H9 (cell line): ENCODE measurements at regions not wholly inside any gene's neighbourhood (a gene's known extent, or its start where the extent isn't known, plus 50 kb on each side); places are given as distances from the start of the nearest gene placed in this dataset.

ENCODE experiments used
- DNase-seq: peaks from one replicate; pipeline ENCODE4 v3.0.0-alpha.2; 2017
- H2AFZ ChIP-seq: one replicate; pipeline ENCODE4 v1.6.1; 2013; ENCODE audit warnings: mild to moderate bottlenecking, low read length, control low read depth, moderate library complexity
- H2AK5ac ChIP-seq: 2 replicates; pipeline ENCODE4 v1.6.1; 2013; ENCODE audit warnings: low read length, control low read depth, mixed read lengths; ENCODE audit not compliant: insufficient read length
- H2BK120ac ChIP-seq: one replicate; pipeline ENCODE4 v1.6.1; 2013; ENCODE audit warnings: low read depth, mild to moderate bottlenecking, low read length, control low read depth, inconsistent platforms; ENCODE audit not compliant: poor library complexity, severe bottlenecking
- H2BK12ac ChIP-seq: 2 replicates; pipeline ENCODE4 v1.6.1; 2013; ENCODE audit warnings: low read length, control low read depth, mixed read lengths, low read depth; ENCODE audit not compliant: insufficient read length
- H2BK15ac ChIP-seq: 2 replicates; pipeline ENCODE4 v1.6.1; 2013; ENCODE audit warnings: low read depth, low read length, control low read depth
- H2BK20ac ChIP-seq: one replicate; pipeline ENCODE4 v1.6.1; 2013; ENCODE audit warnings: low read depth, mild to moderate bottlenecking, low read length, control low read depth, inconsistent platforms; ENCODE audit not compliant: poor library complexity, severe bottlenecking
- H2BK5ac ChIP-seq: 2 replicates; pipeline ENCODE4 v1.6.1; 2013; ENCODE audit warnings: low read length, control low read depth, mixed read lengths; ENCODE audit not compliant: insufficient read length
- H3K14ac ChIP-seq: 2 replicates; pipeline ENCODE4 v1.6.1; 2013; ENCODE audit warnings: low read length, control low read depth; ENCODE audit not compliant: insufficient read depth
- H3K18ac ChIP-seq: 2 replicates; pipeline ENCODE4 v1.6.1; 2013; ENCODE audit warnings: low read depth, mild to moderate bottlenecking, mixed read lengths, low read length, control low read depth; ENCODE audit not compliant: insufficient read length
- H3K23ac ChIP-seq: 2 replicates; pipeline ENCODE4 v1.6.1; 2013; ENCODE audit warnings: low read length, control low read depth, mixed read lengths, low read depth; ENCODE audit not compliant: insufficient read length
- H3K23me2 ChIP-seq: 2 replicates; pipeline ENCODE4 v1.6.1; 2013; ENCODE audit warnings: low read depth, mild to moderate bottlenecking, mixed read lengths, low read length, control low read depth; ENCODE audit not compliant: insufficient read length, poor library complexity, severe bottlenecking
- H3K27ac ChIP-seq: 2 replicates; pipeline ENCODE4 v1.5.1; 2013; ENCODE audit warnings: low read length, control low read depth, mixed read lengths, low read depth; ENCODE audit not compliant: insufficient read length
- H3K27me3 ChIP-seq: 2 replicates; pipeline ENCODE4 v1.6.1; 2013; ENCODE audit warnings: low read length, control low read depth, inconsistent platforms; ENCODE audit not compliant: insufficient read depth
- H3K4ac ChIP-seq: 2 replicates; pipeline ENCODE4 v1.6.1; 2013; ENCODE audit warnings: low read depth, mild to moderate bottlenecking, control low read depth, inconsistent platforms, low read length, moderate library complexity
- H3K4me1 ChIP-seq: 2 replicates; pipeline ENCODE4 v1.6.1; 2013; ENCODE audit warnings: low read length, control low read depth, inconsistent platforms; ENCODE audit not compliant: insufficient read depth
- H3K4me2 ChIP-seq: 2 replicates; pipeline ENCODE4 v1.6.1; 2013; ENCODE audit warnings: low read length, control low read depth, mixed read lengths; ENCODE audit not compliant: insufficient read length, insufficient read depth
- H3K56ac ChIP-seq: 2 replicates; pipeline ENCODE4 v1.6.1; 2013; ENCODE audit warnings: low read depth, mild to moderate bottlenecking, mixed read lengths, low read length, control low read depth; ENCODE audit not compliant: insufficient read length
- H3K79me1 ChIP-seq: 2 replicates; pipeline ENCODE4 v1.6.1; 2013; ENCODE audit warnings: low read depth, mild to moderate bottlenecking, moderate library complexity, low read length, control low read depth, inconsistent platforms; ENCODE audit not compliant: insufficient read depth, poor library complexity, severe bottlenecking
- H3K79me2 ChIP-seq: 2 replicates; pipeline ENCODE4 v1.6.1; 2013; ENCODE audit warnings: low read length, control low read depth, inconsistent platforms; ENCODE audit not compliant: insufficient read depth
- H3K9ac ChIP-seq: 2 replicates; pipeline ENCODE4 v1.6.1; 2013; ENCODE audit warnings: low read length, control low read depth, mixed read lengths; ENCODE audit not compliant: insufficient read length; ENCODE audit errors: extremely low read depth
- H3K9me3 ChIP-seq: one replicate; pipeline ENCODE4 v1.6.1; 2013; ENCODE audit warnings: low read depth, low read length, inconsistent platforms; ENCODE audit not compliant: control insufficient read depth
- H3T11ph ChIP-seq: one replicate; pipeline ENCODE4 v1.6.1; 2013; ENCODE audit warnings: mild to moderate bottlenecking, low read length, control low read depth, inconsistent platforms
- H4K20me1 ChIP-seq: one replicate; pipeline ENCODE4 v1.6.1; 2013; ENCODE audit not compliant: control insufficient read depth, insufficient read length, insufficient read depth
- H4K5ac ChIP-seq: 2 replicates; pipeline ENCODE4 v1.6.1; 2013; ENCODE audit warnings: low read depth, mild to moderate bottlenecking, mixed read lengths, low read length, control low read depth; ENCODE audit not compliant: insufficient read length
- H4K8ac ChIP-seq: replicated peaks from 2 replicates; pipeline ENCODE4 v1.6.1; 2013; ENCODE audit warnings: low read length, control low read depth, mixed read lengths, low read depth; ENCODE audit not compliant: insufficient read length
- H4K91ac ChIP-seq: 2 replicates; pipeline ENCODE4 v1.6.1; 2013; ENCODE audit warnings: low read depth, mild to moderate bottlenecking, moderate library complexity, mixed read lengths, low read length, control low read depth; ENCODE audit not compliant: insufficient read length
- H3K27ac Mint-ChIP-seq, 3 experiments: 2 replicates in 2 of 3; 3 replicates in 1 of 3; pipeline ENCODE4 v1.8.0; 2020 to 2021; ENCODE audit warnings: mixed read lengths in 3 of 3, mild to moderate bottlenecking in 1 of 3, moderate library complexity in 1 of 3
- H3K27me3 Mint-ChIP-seq: 2 replicates; pipeline ENCODE4 v1.8.0; 2021; ENCODE audit warnings: low read depth, mild to moderate bottlenecking, moderate library complexity, mixed read lengths
- H3K36me3 Mint-ChIP-seq, 3 experiments: 2 replicates in 2 of 3; 3 replicates in 1 of 3; pipeline ENCODE4 v1.8.0; 2020 to 2021; ENCODE audit warnings: low read depth in 3 of 3, mixed read lengths in 3 of 3; ENCODE audit not compliant: insufficient read depth in 1 of 3
- H3K4me1 Mint-ChIP-seq, 2 experiments: 2 replicates each; pipeline ENCODE4 v1.8.0; 2020; ENCODE audit warnings: mixed read lengths in 2 of 2
- H3K4me3 Mint-ChIP-seq, 2 experiments: 2 replicates in 1 of 2; 3 replicates in 1 of 2; pipeline ENCODE4 v1.8.0; 2020 to 2021; ENCODE audit warnings: mild to moderate bottlenecking in 2 of 2, mixed read lengths in 2 of 2, moderate library complexity in 1 of 2
- H3K9me3 Mint-ChIP-seq, 2 experiments: 2 replicates in 1 of 2; 3 replicates in 1 of 2; pipeline ENCODE4 v1.8.0; 2020; ENCODE audit warnings: mild to moderate bottlenecking in 2 of 2, mixed read lengths in 2 of 2, moderate library complexity in 1 of 2
- WGBS: extraction: QIAGEN DNeasy Blood & Tissue Kit; methylation state at CpG from one replicate; pipeline ENCODE4 v1.1.7; 2013; ENCODE audit warnings: missing lambda C conversion rate, low lambda C conversion rate, mixed read lengths; ENCODE audit not compliant: insufficient read length; ENCODE audit errors: extremely low coverage; 5-methylcytosine and 5-hydroxymethylcytosine counted together
- TF ChIP-seq, protein P1 (sequence below): fragments of 200-600 bp; sonication (generic); conservative IDR thresholded peaks from 3 replicates; pipeline ENCODE4 v1.8.0; 2021; ENCODE audit warnings: antibody characterized with exemption, mild to moderate bottlenecking

DNA sequence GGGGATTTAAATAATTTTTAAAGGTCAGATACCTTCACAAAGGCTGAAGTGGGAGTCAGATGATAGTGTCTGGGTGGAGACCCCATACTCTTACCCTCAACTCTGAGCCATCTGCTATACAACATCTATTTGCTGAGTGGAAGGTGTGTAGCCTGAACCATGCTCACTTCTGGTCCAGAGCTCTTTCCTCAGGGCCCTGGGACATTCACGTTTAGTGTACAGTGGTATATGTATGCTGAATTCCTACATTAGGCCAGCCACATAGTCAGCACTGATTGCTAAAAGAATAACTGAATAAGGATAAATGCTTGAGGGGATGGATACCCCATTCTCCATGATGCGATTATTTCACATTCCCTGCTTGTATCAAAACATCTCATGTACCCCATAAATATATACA, 107.3 kb downstream of the KIF26A start:
- Histone ChIP-seq H3K9me3 (peaks cover 12% of the 10 kb centered on the region), H4K91ac (no peak overlapping the region), H2AFZ (no peak overlapping the region), H4K20me1 (no peaks in the 10 kb centered on the region), H3K14ac (no peak overlapping the region), H3K23ac (no peak overlapping the region), H3K56ac (no peak overlapping the region), H2BK120ac (no peak overlapping the region), H4K8ac (no peak overlapping the region), H2BK12ac (no peak overlapping the region), H3K4ac (no peak overlapping the region), H2BK5ac (no peak overlapping the region), H3K79me2 (no peaks in the 10 kb centered on the region), H3K23me2 (no peaks in the 10 kb centered on the region), H3K79me1 (no peaks in the 10 kb centered on the region), H2AK5ac (no peak overlapping the region), H3K4me2 (no peak overlapping the region), H4K5ac (no peak overlapping the region), H3K9ac (no peak overlapping the region), H2BK20ac (no peak overlapping the region), H2BK15ac (no peak overlapping the region), H3K27ac (no peak overlapping the region), H3K4me1 (no peaks in the 10 kb centered on the region), H3K18ac (no peak overlapping the region), H3K27me3 (no peaks in the 10 kb centered on the region), H3T11ph (no peak overlapping the region)
- no CpG with 5 or more reads among the region's 2 CpGs for WGBS
- Mint-ChIP-seq H3K36me3 (peaks cover 0 to 9% (median 3%) of the 10 kb centered on the region in 3 experiments; a peak in 4 of 7 replicates), H3K4me1 (peaks cover 2 to 3% of the 10 kb centered on the region in 2 experiments), H3K27me3 (no peaks in the 10 kb centered on the region; the same call in 1 of the 2 replicates), H3K9me3 (peaks cover 18 to 20% of the 10 kb centered on the region in 2 experiments), H3K27ac (no peak overlapping the region), H3K4me3 (no peak overlapping the region)
- DNase-seq: no peak
- TF ChIP-seq, protein P1, sequence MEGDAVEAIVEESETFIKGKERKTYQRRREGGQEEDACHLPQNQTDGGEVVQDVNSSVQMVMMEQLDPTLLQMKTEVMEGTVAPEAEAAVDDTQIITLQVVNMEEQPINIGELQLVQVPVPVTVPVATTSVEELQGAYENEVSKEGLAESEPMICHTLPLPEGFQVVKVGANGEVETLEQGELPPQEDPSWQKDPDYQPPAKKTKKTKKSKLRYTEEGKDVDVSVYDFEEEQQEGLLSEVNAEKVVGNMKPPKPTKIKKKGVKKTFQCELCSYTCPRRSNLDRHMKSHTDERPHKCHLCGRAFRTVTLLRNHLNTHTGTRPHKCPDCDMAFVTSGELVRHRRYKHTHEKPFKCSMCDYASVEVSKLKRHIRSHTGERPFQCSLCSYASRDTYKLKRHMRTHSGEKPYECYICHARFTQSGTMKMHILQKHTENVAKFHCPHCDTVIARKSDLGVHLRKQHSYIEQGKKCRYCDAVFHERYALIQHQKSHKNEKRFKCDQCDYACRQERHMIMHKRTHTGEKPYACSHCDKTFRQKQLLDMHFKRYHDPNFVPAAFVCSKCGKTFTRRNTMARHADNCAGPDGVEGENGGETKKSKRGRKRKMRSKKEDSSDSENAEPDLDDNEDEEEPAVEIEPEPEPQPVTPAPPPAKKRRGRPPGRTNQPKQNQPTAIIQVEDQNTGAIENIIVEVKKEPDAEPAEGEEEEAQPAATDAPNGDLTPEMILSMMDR: no peak
